Sigmoid colon (tissue), 4 donors: ENCODE measurements at regions not wholly inside any gene's neighbourhood (a gene's known extent, or its start where the extent isn't known, plus 50 kb on each side); places are given as distances from the start of the nearest gene placed in this dataset.

Source experiments
- POLR2A ChIP-seq, 2 donors: fragments of 450-650 bp; IDR thresholded peaks; one replicate each; pipeline ENCODE4 v1.6.1; 2016; ENCODE audit warnings: antibody characterized with exemption in 2 of 2, mild to moderate bottlenecking in 2 of 2, moderate library complexity in 2 of 2
- POLR2AphosphoS5 ChIP-seq, 4 donors: sonication (generic); formaldehyde crosslinking; IDR thresholded peaks; one replicate each; pipeline ENCODE4 v1.6.1; 2017; ENCODE audit warnings: antibody characterized with exemption in 4 of 4
- TF ChIP-seq, protein P1 (sequence below), 4 experiments: fragments of 450-650 bp in 3 of 4; fragments of 200-600 bp in 1 of 4; IDR thresholded peaks; one replicate each; pipeline ENCODE4 v1.5.1; 2016 to 2019; ENCODE audit warnings: antibody characterized with exemption in 4 of 4, mild to moderate bottlenecking in 3 of 4, moderate library complexity in 2 of 4

DNA sequence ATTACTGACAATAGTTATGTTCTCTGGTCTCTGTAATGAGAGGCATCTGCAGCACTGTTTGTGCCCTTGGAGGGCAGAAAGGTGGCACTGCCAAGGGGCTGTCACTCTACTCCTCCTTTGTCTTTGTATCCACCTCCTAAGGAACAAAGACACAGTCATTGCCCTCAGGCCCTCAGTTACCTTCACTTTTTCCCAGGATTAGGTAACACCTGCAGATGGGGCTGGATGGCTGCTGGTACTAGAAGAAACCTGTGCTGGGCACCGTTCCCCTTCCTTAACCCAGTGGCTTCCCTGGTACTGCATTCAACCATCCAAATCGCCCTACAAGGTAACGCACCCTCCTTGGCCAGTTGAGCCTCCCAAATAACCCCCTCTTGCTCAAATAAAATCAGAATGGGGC is 246.9 kb upstream of the NEBL start:
- TF ChIP-seq, protein P1, sequence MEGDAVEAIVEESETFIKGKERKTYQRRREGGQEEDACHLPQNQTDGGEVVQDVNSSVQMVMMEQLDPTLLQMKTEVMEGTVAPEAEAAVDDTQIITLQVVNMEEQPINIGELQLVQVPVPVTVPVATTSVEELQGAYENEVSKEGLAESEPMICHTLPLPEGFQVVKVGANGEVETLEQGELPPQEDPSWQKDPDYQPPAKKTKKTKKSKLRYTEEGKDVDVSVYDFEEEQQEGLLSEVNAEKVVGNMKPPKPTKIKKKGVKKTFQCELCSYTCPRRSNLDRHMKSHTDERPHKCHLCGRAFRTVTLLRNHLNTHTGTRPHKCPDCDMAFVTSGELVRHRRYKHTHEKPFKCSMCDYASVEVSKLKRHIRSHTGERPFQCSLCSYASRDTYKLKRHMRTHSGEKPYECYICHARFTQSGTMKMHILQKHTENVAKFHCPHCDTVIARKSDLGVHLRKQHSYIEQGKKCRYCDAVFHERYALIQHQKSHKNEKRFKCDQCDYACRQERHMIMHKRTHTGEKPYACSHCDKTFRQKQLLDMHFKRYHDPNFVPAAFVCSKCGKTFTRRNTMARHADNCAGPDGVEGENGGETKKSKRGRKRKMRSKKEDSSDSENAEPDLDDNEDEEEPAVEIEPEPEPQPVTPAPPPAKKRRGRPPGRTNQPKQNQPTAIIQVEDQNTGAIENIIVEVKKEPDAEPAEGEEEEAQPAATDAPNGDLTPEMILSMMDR (IDR thresholded peaks at IDR 0.05), result no peak
- no peak for TF ChIP-seq POLR2AphosphoS5 (IDR thresholded peaks at IDR 0.05)
- TF ChIP-seq POLR2A (IDR thresholded peaks at IDR 0.05), result no peak
